Uterus (tissue), 3 donors: ENCODE measurements at regions not wholly inside any gene's neighbourhood (a gene's known extent, or its start where the extent isn't known, plus 50 kb on each side); places are given as distances from the start of the nearest gene placed in this dataset.

Experiments used
- DNase-seq, 2 donors: peaks; one replicate each; pipeline ENCODE4 v3.0.0-alpha.2; 2019 to 2020
- H3K27ac ChIP-seq, 2 donors: fragments of 200-600 bp; sonication (generic); 1 replicate in 1 of 2; 2 replicates in 1 of 2; pipeline ENCODE4 v1.5.1; 2016 to 2018
- H3K27me3 ChIP-seq, 2 donors: fragments of 200-600 bp; sonication (generic); one replicate each; pipeline ENCODE4 v1.5.1; 2018 to 2019; ENCODE audit warnings: control low read depth in 1 of 2
- H3K36me3 ChIP-seq, 2 donors: fragments of 200-600 bp; sonication (generic); one replicate each; pipeline ENCODE4 v1.5.1; 2019; ENCODE audit warnings: control low read depth in 1 of 2
- H3K4me1 ChIP-seq, 2 donors: fragments of 200-600 bp; sonication (generic); one replicate each; pipeline ENCODE4 v1.5.1; 2018 to 2019; ENCODE audit warnings: control low read depth in 1 of 2
- H3K4me3 ChIP-seq, 2 donors: fragments of 200-600 bp; sonication (generic); 1 replicate in 1 of 2; 2 replicates in 1 of 2; pipeline ENCODE4 v1.5.1; 2018 to 2019; ENCODE audit warnings: mild to moderate bottlenecking in 1 of 2
- H3K9me3 ChIP-seq, 2 donors: fragments of 200-600 bp; sonication (generic); one replicate each; pipeline ENCODE4 v1.5.1; 2019; ENCODE audit warnings: control low read depth in 1 of 2
- POLR2A ChIP-seq, 2 donors: fragments of 450-650 bp; IDR thresholded peaks; one replicate each; pipeline ENCODE4 v1.6.1; 2016; ENCODE audit warnings: antibody characterized with exemption in 2 of 2, mild to moderate bottlenecking in 1 of 2, moderate library complexity in 1 of 2
- intact Hi-C: fragments of 100-400 bp; cut with DNase I; formaldehyde crosslinking; loops from one replicate; pipeline ENCODE4 v1.15.1; 2023; ENCODE audit warnings: low total_unique reads
- TF ChIP-seq, protein P1 (sequence below), 4 experiments: fragments of 200-600 bp in 2 of 4; fragments of 450-650 bp in 2 of 4; sonication (generic) in 2 of 4; IDR thresholded peaks; one replicate each; pipeline ENCODE4 v1.5.1; 2016 to 2019; ENCODE audit warnings: antibody characterized with exemption in 4 of 4, mild to moderate bottlenecking in 2 of 4, moderate library complexity in 1 of 4
- donor health status: DM: yes; HTN: yes; CAD: no.

DNA sequence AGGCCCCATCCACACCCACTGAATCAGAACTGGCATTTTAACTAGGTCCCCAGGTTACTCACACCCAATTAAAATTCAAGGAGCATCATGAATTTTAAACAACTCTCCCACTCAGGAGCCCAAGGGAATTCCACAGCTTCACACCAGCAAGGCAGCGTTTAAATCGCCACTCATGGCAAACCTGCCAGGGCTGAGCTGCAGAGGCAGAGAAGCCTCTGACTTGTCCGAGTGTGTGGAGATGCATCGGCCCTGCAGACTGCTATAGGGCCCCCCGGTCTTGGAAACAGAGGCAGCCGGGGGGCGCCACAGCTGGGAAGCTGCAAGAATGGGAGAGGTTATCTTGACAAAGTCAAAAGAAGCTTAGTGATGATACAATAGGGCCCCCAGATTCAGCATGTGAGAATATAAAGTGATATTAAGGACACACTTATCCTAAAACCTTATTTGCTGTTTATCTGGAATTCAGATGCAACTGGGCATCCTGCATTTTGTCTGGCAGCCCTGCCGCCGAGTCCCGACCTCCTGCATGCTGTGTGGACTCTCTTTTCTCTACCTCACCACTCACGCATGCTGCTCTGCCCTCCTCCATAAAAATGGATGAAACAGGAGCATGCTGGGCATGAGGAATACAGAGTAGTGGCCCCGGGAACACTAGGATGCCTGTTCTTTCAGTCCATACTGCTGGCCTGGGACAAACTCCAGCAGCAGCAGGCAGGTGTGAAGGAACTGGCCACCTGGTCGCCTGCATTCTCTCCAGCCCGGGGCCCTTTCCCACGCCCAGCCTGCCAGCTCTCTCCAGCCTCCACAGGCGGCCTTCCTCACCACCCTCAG, 126.1 kb downstream of the PXDC1 start:
- TF ChIP-seq, protein P1, sequence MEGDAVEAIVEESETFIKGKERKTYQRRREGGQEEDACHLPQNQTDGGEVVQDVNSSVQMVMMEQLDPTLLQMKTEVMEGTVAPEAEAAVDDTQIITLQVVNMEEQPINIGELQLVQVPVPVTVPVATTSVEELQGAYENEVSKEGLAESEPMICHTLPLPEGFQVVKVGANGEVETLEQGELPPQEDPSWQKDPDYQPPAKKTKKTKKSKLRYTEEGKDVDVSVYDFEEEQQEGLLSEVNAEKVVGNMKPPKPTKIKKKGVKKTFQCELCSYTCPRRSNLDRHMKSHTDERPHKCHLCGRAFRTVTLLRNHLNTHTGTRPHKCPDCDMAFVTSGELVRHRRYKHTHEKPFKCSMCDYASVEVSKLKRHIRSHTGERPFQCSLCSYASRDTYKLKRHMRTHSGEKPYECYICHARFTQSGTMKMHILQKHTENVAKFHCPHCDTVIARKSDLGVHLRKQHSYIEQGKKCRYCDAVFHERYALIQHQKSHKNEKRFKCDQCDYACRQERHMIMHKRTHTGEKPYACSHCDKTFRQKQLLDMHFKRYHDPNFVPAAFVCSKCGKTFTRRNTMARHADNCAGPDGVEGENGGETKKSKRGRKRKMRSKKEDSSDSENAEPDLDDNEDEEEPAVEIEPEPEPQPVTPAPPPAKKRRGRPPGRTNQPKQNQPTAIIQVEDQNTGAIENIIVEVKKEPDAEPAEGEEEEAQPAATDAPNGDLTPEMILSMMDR (IDR thresholded peaks at IDR 0.05) = no peak
- TF ChIP-seq POLR2A (IDR thresholded peaks at IDR 0.05) = no peak
- Histone ChIP-seq H3K36me3 (no peaks in the 10 kb centered on the region), H3K27ac (no peak overlapping the region), H3K9me3 (no peaks in the 10 kb centered on the region), H3K4me1 (no peaks in the 10 kb centered on the region), H3K4me3 (no peak overlapping the region), H3K27me3 (no peaks in the 10 kb centered on the region)
- no peak for DNase-seq
- intact Hi-C loops = no loop called here

DNA sequence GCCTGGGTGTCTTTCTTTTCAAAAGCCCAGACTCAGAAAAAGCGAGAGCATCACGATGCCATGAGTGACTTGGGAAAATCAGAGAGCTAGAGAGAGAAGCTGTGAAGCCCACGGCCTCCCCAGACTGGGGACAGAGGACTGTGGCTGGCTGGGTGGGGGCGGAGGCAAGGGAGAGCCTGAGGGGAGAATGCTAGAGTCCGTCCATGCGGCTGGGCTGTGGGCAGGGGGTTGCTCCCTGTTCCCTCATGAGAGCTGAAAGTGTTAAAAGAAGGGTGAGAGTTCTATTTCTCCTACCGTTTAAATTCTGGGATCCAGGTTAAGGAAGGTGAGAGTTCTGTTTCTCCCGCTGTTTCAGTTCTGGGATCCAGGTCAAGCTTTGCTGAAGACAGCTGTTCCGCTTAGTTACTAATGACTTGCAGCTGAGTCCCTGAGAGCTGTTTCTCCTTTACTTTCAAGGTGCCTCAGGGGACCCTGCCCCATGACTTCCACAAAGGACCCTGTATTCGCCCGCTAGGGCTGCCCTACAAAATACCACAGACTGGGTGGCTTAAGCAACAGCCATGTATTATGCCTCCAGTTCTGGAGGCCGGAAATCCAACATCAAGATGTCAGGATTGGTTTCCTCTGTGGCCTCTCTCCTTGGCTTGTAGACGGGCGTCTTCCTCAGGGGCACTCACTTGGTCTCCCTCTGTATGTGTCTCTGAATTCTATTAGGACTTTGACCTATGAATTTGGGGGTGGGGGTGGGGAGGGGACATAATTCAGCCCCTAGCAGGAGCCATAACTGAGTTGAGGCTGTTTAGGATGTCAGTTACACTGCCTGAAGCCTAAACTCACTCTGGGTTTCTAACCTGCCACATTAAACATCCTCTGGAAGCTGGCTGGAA, 127.0 kb downstream of the PXDC1 start:
- DNase-seq = no peak
- H3K36me3 ChIP-seq = no peaks in the 10 kb centered on the region
- no peak for TF ChIP-seq POLR2A (IDR thresholded peaks at IDR 0.05)
- TF ChIP-seq, protein P1 (IDR thresholded peaks at IDR 0.05) = no peak
- H3K4me1 ChIP-seq = no peaks in the 10 kb centered on the region
- intact Hi-C loops = no loop called here
- H3K9me3 ChIP-seq = no peaks in the 10 kb centered on the region
- no peak overlapping the region for H3K4me3 ChIP-seq
- H3K27ac ChIP-seq = no peak overlapping the region
- H3K27me3 ChIP-seq = no peaks in the 10 kb centered on the region

DNA sequence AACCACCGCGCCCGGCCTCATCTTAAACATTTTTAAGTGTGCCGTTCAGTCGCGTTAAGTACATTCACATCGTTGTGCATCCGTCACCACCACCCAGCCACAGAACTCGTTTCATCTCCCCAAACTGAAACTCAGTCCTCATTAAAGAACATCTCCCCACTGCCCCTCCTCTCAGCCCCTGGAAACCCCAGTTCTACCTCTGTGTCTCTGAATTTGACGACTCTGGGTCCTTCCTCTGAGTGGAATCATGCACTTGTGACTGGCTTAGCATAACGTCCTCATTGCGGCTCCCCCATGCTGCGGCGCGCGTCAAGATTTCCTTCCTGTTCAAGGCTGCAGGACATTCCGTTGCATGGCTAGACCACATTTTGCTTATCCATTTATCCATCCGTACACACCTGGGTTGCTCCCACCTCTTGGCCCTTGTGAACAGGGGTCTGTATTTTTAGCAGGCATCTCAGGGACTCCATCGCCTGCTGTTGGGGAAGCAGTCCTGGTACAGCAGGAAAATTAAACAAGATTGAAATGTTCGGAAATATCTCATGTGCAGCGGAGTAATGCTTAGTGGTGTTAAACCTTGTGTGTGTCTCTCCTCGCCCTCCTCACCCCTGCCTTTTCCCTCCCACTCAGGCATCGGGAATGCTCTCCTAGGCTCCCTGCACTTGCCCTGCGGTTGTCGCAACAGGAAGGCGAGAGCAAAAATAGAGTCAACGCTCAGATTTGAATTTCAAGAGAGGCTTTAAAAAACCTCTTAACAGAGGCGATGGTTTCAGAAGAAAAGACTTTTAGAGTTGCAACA, 127.9 kb downstream of the PXDC1 start:
- Histone ChIP-seq H3K27ac (no peak overlapping the region), H3K4me1 (no peaks in the 10 kb centered on the region), H3K9me3 (no peaks in the 10 kb centered on the region), H3K36me3 (no peaks in the 10 kb centered on the region), H3K4me3 (no peak overlapping the region), H3K27me3 (no peaks in the 10 kb centered on the region)
- TF ChIP-seq, protein P1 (IDR thresholded peaks at IDR 0.05) = no peak
- TF ChIP-seq POLR2A (IDR thresholded peaks at IDR 0.05) = no peak
- DNase-seq = no peak
- intact Hi-C loops = no loop called here

DNA sequence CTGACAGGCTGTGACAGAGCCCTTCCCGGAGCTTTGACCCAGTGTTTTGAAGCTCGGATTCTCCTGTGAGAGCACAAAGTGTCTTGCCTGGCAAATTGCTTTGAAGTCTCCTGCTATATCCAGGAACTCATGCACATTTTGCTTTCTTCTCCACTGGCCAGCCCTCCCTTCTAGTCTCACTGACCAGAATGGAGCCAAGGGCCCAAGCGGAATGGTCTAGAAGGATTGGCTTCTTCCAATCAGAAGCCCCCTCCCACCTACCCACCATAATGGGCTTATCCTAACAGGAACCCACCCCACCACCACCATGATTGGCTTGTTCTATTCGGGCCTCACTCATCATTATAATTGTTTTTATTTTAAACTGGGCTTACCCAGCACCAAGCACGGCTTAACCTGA, 130.1 kb downstream of the PXDC1 start:
- no peak overlapping the region for H3K4me3 ChIP-seq
- TF ChIP-seq, protein P1 (IDR thresholded peaks at IDR 0.05) = no peak
- TF ChIP-seq POLR2A (IDR thresholded peaks at IDR 0.05) = no peak
- no peaks in the 10 kb centered on the region for H3K9me3 ChIP-seq
- intact Hi-C loops = no loop called here
- no peak for DNase-seq
- H3K4me1 ChIP-seq = no peaks in the 10 kb centered on the region
- H3K36me3 ChIP-seq = no peaks in the 10 kb centered on the region
- no peaks in the 10 kb centered on the region for H3K27me3 ChIP-seq
- H3K27ac ChIP-seq = no peak overlapping the region
